ENCODE measurements at regions not wholly inside any gene's neighbourhood (a gene's known extent, or its start where the extent isn't known, plus 50 kb on each side); places are given as distances from the start of the nearest gene placed in this dataset.
"Not testable (repeated sequence)": the region's sequence is repeated elsewhere in the genome, so short reads cannot be mapped to it uniquely, and the experiment has no call there.

DNA sequence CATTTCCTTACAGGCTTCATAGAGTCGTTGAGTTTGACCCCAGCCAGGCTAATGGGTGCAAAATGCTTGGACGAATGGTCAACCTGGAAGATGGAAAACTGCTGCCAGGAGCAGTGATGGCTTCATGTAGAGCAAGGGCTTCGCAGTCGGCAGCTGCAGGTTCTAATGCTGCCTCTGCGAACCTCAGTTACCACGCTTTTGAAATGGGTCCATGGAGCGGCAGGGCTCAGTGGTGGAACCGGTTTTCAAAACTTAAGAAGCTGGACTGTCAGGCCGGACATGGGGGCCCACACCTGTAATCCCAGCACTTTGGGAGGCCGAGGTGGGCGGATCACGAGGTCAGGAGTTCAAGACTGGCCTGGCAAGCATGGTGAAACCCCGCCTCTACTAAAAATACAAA, 55.9 kb upstream of the PRR5 start:
- DNase-seq (ENCODE audit: low spot score) = no peak
- Mint-ChIP-seq H3K27me3 (ENCODE audit: unreplicated experiment) (no peaks in the 10 kb centered on the region), H3K4me3 (ENCODE audit: unreplicated experiment) (no peak overlapping the region), H3K36me3 (ENCODE audit: low read depth, unreplicated experiment) (no peaks in the 10 kb centered on the region), H3K4me1 (ENCODE audit: unreplicated experiment) (peaks cover 5% of the 10 kb centered on the region), H3K27ac (ENCODE audit: unreplicated experiment) (no peak overlapping the region), H3K9me3 (ENCODE audit: unreplicated experiment) (no peaks in the 10 kb centered on the region)
- no peak for TF ChIP-seq CTCF (IDR thresholded peaks at IDR 0.05; ENCODE audit: unreplicated experiment)

- no peak for DNase-seq (ENCODE audit: low spot score)
- Mint-ChIP-seq H3K4me3 (ENCODE audit: unreplicated experiment) (peak overlapping the region; percentile 12), H3K27ac (ENCODE audit: unreplicated experiment) (no peak overlapping the region), H3K36me3 (ENCODE audit: low read depth, unreplicated experiment) (no peaks in the 10 kb centered on the region), H3K4me1 (ENCODE audit: unreplicated experiment) (peaks cover 8% of the 10 kb centered on the region), H3K27me3 (ENCODE audit: unreplicated experiment) (peaks cover 3% of the 10 kb centered on the region), H3K9me3 (ENCODE audit: unreplicated experiment) (no peaks in the 10 kb centered on the region)
- TF ChIP-seq CTCF (IDR thresholded peaks at IDR 0.05; ENCODE audit: unreplicated experiment) = no peak
Observed at GRCh38 chr22:44645531-44645930, 56.5 kb upstream of the PRR5 start.

DNA sequence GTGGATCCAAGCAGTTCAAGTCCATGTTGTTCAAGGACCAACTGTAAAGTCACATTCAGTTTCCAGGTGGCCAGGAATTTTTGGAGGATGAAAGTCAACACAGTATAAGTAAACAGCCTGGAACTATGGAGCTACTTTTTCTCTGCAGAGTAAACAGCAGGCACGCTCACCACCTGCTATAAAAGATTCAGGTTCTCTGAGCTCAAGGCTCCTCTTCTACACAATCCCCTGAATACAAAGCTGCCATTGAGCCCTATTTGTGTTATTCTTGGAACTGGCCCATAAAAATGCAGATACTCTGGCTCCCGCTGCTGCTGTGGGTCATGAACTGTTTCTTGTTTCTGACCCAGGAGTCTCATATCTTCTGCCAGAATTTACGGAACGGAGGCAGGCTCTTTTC, 56.9 kb upstream of the PRR5 start:
- Mint-ChIP-seq H3K9me3 (ENCODE audit: unreplicated experiment) (no peaks in the 10 kb centered on the region), H3K36me3 (ENCODE audit: low read depth, unreplicated experiment) (no peaks in the 10 kb centered on the region), H3K4me1 (ENCODE audit: unreplicated experiment) (peaks cover 10% of the 10 kb centered on the region), H3K4me3 (ENCODE audit: unreplicated experiment) (no peak overlapping the region), H3K27ac (ENCODE audit: unreplicated experiment) (no peak overlapping the region), H3K27me3 (ENCODE audit: unreplicated experiment) (peaks cover 3% of the 10 kb centered on the region)
- DNase-seq (ENCODE audit: low spot score) = no peak
- no peak for TF ChIP-seq CTCF (IDR thresholded peaks at IDR 0.05; ENCODE audit: unreplicated experiment)

GRCh38 chr22:44643526-44644101, 58.4 kb upstream of the PRR5 start:
- DNase-seq (ENCODE audit: low spot score); H3K27ac Mint-ChIP-seq (ENCODE audit: unreplicated experiment); H3K4me3 Mint-ChIP-seq (ENCODE audit: unreplicated experiment); H3K36me3 Mint-ChIP-seq (ENCODE audit: low read depth, unreplicated experiment); H3K9me3 Mint-ChIP-seq (ENCODE audit: unreplicated experiment); H3K27me3 Mint-ChIP-seq (ENCODE audit: unreplicated experiment): not testable (repeated sequence)
- H3K4me1 Mint-ChIP-seq (ENCODE audit: unreplicated experiment) = peaks cover 13% of the 10 kb centered on the region

- Mint-ChIP-seq H3K27me3 (ENCODE audit: unreplicated experiment) (peaks cover 3% of the 10 kb centered on the region), H3K4me1 (ENCODE audit: unreplicated experiment) (peaks cover 11% of the 10 kb centered on the region)
Observed at GRCh38 chr22:44642096-44642644, 59.8 kb upstream of the PRR5 start.

More at GRCh38 chr22:44642096-44642644, 59.8 kb upstream of the PRR5 start:
- Mint-ChIP-seq H3K4me3 (ENCODE audit: unreplicated experiment) (no peak overlapping the region), H3K36me3 (ENCODE audit: low read depth, unreplicated experiment) (no peaks in the 10 kb centered on the region), H3K27ac (ENCODE audit: unreplicated experiment) (no peak overlapping the region), H3K9me3 (ENCODE audit: unreplicated experiment) (no peaks in the 10 kb centered on the region)
- DNase-seq (ENCODE audit: low spot score) = no peak
- no peak for TF ChIP-seq CTCF (IDR thresholded peaks at IDR 0.05; ENCODE audit: unreplicated experiment)
